COLO668 (cell line): ENCODE measurements at regions not wholly inside any gene's neighbourhood (a gene's known extent, or its start where the extent isn't known, plus 50 kb on each side); places are given as distances from the start of the nearest gene placed in this dataset.

ENCODE experiments used
- DNase-seq: peaks from one replicate; lab custom pipeline; 2025; ENCODE audit not compliant: unreplicated experiment; lab: John Stamatoyannopoulos, UW

GRCh38 chrX:95029571-95029970, 1355.6 kb downstream of the FAM133A start:
- DNase-seq = no peak

- no peak for DNase-seq
Observed at GRCh38 chrX:95040104-95040503, 1366.1 kb downstream of the FAM133A start.

- no peak for DNase-seq
Observed at GRCh38 chrX:95044331-95044730, 1370.3 kb downstream of the FAM133A start.

GRCh38 chrX:95055991-95056390, 1382.0 kb downstream of the FAM133A start:
- no peak for DNase-seq

- DNase-seq = no peak
Observed at GRCh38 chrX:95056901-95057300, 1382.9 kb downstream of the FAM133A start.

- no peak for DNase-seq
Observed at GRCh38 chrX:95057341-95057740, 1383.3 kb downstream of the FAM133A start.

- DNase-seq = no peak
Observed at GRCh38 chrX:95058815-95059214, 1384.8 kb downstream of the FAM133A start.

GRCh38 chrX:95059909-95060308, 1385.9 kb downstream of the FAM133A start:
- no peak for DNase-seq

- no peak for DNase-seq
Observed at GRCh38 chrX:95063554-95063953, 1389.5 kb downstream of the FAM133A start.

GRCh38 chrX:95065151-95065550, 1391.1 kb downstream of the FAM133A start:
- DNase-seq = no peak

GRCh38 chrX:95071052-95071451, 1397.0 kb downstream of the FAM133A start:
- no peak for DNase-seq

GRCh38 chrX:95071621-95072020, 1397.6 kb downstream of the FAM133A start:
- no peak for DNase-seq

- DNase-seq = peak; percentile 0
Observed at GRCh38 chrX:95076449-95076848, 1402.4 kb downstream of the FAM133A start.

GRCh38 chrX:95101851-95102390, 1427.9 kb downstream of the FAM133A start:
- DNase-seq = no peak

- DNase-seq = no peak
Observed at GRCh38 chrX:95117556-95117955, 1443.5 kb downstream of the FAM133A start.

- DNase-seq = no peak
Observed at GRCh38 chrX:95145848-95146490, 1472.0 kb downstream of the FAM133A start.

GRCh38 chrX:95152810-95153209, 1478.8 kb downstream of the FAM133A start:
- DNase-seq = no peak

- no peak for DNase-seq
Observed at GRCh38 chrX:95156566-95156965, 1482.6 kb downstream of the FAM133A start.
